RWPE2 (cell line): ENCODE measurements at regions not wholly inside any gene's neighbourhood (a gene's known extent, or its start where the extent isn't known, plus 50 kb on each side); places are given as distances from the start of the nearest gene placed in this dataset.

Experiments
- ATAC-seq: fragments of 200-7000 bp; cut with Tn5 transposase; 3 replicates; pipeline ENCODE4 v1.9.1; 2021; ENCODE audit warnings: low read depth
- DNase-seq: peaks from one replicate; pipeline ENCODE4 v3.0.0-alpha.2; 2020; ENCODE audit warnings: low spot score
- H3K27ac ChIP-seq: fragments of 450-650 bp; 2 replicates; pipeline ENCODE4 v1.5.1; 2017; ENCODE audit warnings: mild to moderate bottlenecking; ENCODE audit not compliant: poor library complexity, severe bottlenecking
- H3K27me3 ChIP-seq: fragments of 250-450 bp; sonication (Bioruptor Pico); 2 replicates; pipeline ENCODE4 v1.5.1; 2021; ENCODE audit warnings: mild to moderate bottlenecking, moderate library complexity; ENCODE audit not compliant: insufficient read depth, poor library complexity, severe bottlenecking
- H3K36me3 ChIP-seq: fragments of 250-450 bp; sonication (Bioruptor Pico); 2 replicates; pipeline ENCODE4 v1.5.1; 2020; ENCODE audit warnings: low read depth, mild to moderate bottlenecking, moderate library complexity
- H3K4me1 ChIP-seq: fragments of 250-450 bp; sonication (Bioruptor Pico); 2 replicates; pipeline ENCODE4 v1.5.1; 2021; ENCODE audit warnings: mild to moderate bottlenecking, moderate library complexity; ENCODE audit not compliant: insufficient read depth, poor library complexity, severe bottlenecking
- H3K4me3 ChIP-seq: fragments of 250-450 bp; sonication (Bioruptor Pico); 2 replicates; pipeline ENCODE4 v1.5.1; 2021; ENCODE audit warnings: mild to moderate bottlenecking, moderate library complexity; ENCODE audit not compliant: severe bottlenecking
- H3K9me3 ChIP-seq: fragments of 250-450 bp; sonication (Bioruptor Pico); 2 replicates; pipeline ENCODE4 v1.5.1; 2021; ENCODE audit warnings: mild to moderate bottlenecking, moderate library complexity; ENCODE audit not compliant: severe bottlenecking
- CTCF ChIP-seq: fragments of 450-650 bp; IDR thresholded peaks from one replicate; pipeline ENCODE4 v1.5.1; 2017; ENCODE audit warnings: mild to moderate bottlenecking, moderate library complexity; ENCODE audit not compliant: poor library complexity, severe bottlenecking

- DNase-seq (no peak), ATAC-seq (no peak)
- TF ChIP-seq CTCF, result no peak
- H3K9me3 ChIP-seq, result no peaks in the 10 kb centered on the region
- H3K27ac ChIP-seq, result no peak overlapping the region
- H3K27me3 ChIP-seq, result no peaks in the 10 kb centered on the region
- H3K36me3 ChIP-seq, result no peaks in the 10 kb centered on the region
- no peak overlapping the region for H3K4me3 ChIP-seq
- no peaks in the 10 kb centered on the region for H3K4me1 ChIP-seq
These were observed 578.1 kb upstream of the SYT4 start for GRCh38 chr18:43855376-43855775.

DNA sequence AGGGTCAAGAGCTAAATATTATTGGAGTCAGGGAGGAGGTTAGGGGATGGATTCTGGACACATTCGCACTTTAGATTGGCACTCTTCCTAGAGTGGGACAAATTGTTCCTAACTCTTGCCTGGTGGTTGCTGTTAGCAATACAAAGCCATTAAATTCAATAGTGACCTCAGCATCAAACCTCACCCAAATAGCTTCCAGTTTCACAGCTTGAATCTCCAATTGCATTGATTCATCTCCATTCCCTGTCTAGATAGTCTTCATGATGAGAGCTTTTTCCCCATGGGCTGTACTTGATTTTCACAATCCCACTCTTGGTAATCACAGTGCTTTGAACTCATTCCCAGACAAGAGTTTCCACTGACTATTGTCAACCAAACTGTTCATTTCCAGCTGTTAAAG, 585.9 kb upstream of the SYT4 start:
- Histone ChIP-seq H3K27ac (no peak overlapping the region), H3K9me3 (no peaks in the 10 kb centered on the region), H3K4me3 (no peak overlapping the region), H3K27me3 (no peaks in the 10 kb centered on the region), H3K36me3 (no peaks in the 10 kb centered on the region), H3K4me1 (no peaks in the 10 kb centered on the region)
- ATAC-seq (no peak), DNase-seq (no peak)
- no peak for TF ChIP-seq CTCF

- H3K27me3 ChIP-seq, result no peaks in the 10 kb centered on the region
- DNase-seq, result no peak
- no peaks in the 10 kb centered on the region for H3K9me3 ChIP-seq
- no peak for TF ChIP-seq CTCF
- no peaks in the 10 kb centered on the region for H3K36me3 ChIP-seq
- H3K27ac ChIP-seq, result no peak overlapping the region
- H3K4me3 ChIP-seq, result no peak overlapping the region
- no peaks in the 10 kb centered on the region for H3K4me1 ChIP-seq
- no peak for ATAC-seq
These were observed 589.4 kb upstream of the SYT4 start for GRCh38 chr18:43866696-43867095.

- ATAC-seq (no peak), DNase-seq (no peak)
- no peaks in the 10 kb centered on the region for H3K9me3 ChIP-seq
- H3K36me3 ChIP-seq, result no peaks in the 10 kb centered on the region
- H3K27ac ChIP-seq, result no peak overlapping the region
- H3K27me3 ChIP-seq, result no peaks in the 10 kb centered on the region
- H3K4me1 ChIP-seq, result no peaks in the 10 kb centered on the region
- no peak for TF ChIP-seq CTCF
- no peak overlapping the region for H3K4me3 ChIP-seq
These were observed 591.3 kb upstream of the SYT4 start for GRCh38 chr18:43868497-43868995.

- Histone ChIP-seq H3K4me1 (no peaks in the 10 kb centered on the region), H3K27ac (peak overlapping the region; percentile 10), H3K36me3 (no peaks in the 10 kb centered on the region), H3K9me3 (no peaks in the 10 kb centered on the region), H3K27me3 (no peaks in the 10 kb centered on the region), H3K4me3 (no peak overlapping the region)
- ATAC-seq (peak; percentile 49), DNase-seq (no peak)
- no peak for TF ChIP-seq CTCF
These were observed 592.2 kb upstream of the SYT4 start for GRCh38 chr18:43869451-43870008.
